IMR-90 (cell line): ENCODE measurements at regions not wholly inside any gene's neighbourhood (a gene's known extent, or its start where the extent isn't known, plus 50 kb on each side); places are given as distances from the start of the nearest gene placed in this dataset.

ENCODE experiments used
- ATAC-seq: fragments of 200-7000 bp; cut with Tn5 transposase; 2 replicates; pipeline ENCODE4 v1.9.1; 2020; ENCODE audit warnings: low read depth, mild to moderate bottlenecking, moderate library complexity
- BruUV-seq: library from RNA; stranded (reverse); fragments of 400-500 nt; replicated peaks from 2 replicates; lab custom pipeline; 2021; lab: Mats Ljungman, UMichigan
- CTCF ChIA-PET: fragments of 300-600 bp; formaldehyde crosslinking; extraction: SDS; loops from one replicate; lab custom pipeline; 2021; ENCODE audit warnings: antibody characterized with exemption; lab: Yijun Ruan, JAX
- POLR2A ChIA-PET: fragments of 300-600 bp; sonication (Branson Sonifier 250); formaldehyde crosslinking; loops from one replicate; lab custom pipeline; 2022; ENCODE audit warnings: antibody characterized with exemption; ENCODE audit not compliant: unreplicated experiment; lab: Charles Lee
- DNase-seq: peaks from one replicate; pipeline ENCODE4 v3.0.0; 2013
- H2AFZ ChIP-seq: replicated peaks from 2 replicates; pipeline ENCODE3; 2013; ENCODE audit warnings: low read length, mild to moderate bottlenecking; ENCODE audit not compliant: poor library complexity
- H2AK5ac ChIP-seq: 2 replicates; pipeline ENCODE4 v1.6.1; 2013; ENCODE audit warnings: low read depth, low read length, inconsistent platforms
- H2AK9ac ChIP-seq: replicated peaks from 2 replicates; pipeline ENCODE3; 2013; ENCODE audit warnings: mild to moderate bottlenecking, low read depth, low read length, moderate library complexity; ENCODE audit not compliant: poor library complexity
- H2BK120ac ChIP-seq: 2 replicates; pipeline ENCODE4 v1.6.1; 2013; ENCODE audit warnings: low read depth, low read length, inconsistent platforms
- H2BK15ac ChIP-seq: 3 replicates; pipeline ENCODE4 v1.6.1; 2013; ENCODE audit warnings: low read depth, low read length, inconsistent platforms
- H2BK20ac ChIP-seq: 2 replicates; pipeline ENCODE4 v1.6.1; 2013; ENCODE audit warnings: low read depth, mild to moderate bottlenecking, inconsistent platforms, low read length, moderate library complexity
- H2BK5ac ChIP-seq: 2 replicates; pipeline ENCODE4 v1.6.1; 2013; ENCODE audit warnings: mild to moderate bottlenecking, low read depth, low read length, inconsistent platforms; ENCODE audit not compliant: poor library complexity, severe bottlenecking
- H3K14ac ChIP-seq: replicated peaks from 2 replicates; pipeline ENCODE4 v1.6.1; 2013; ENCODE audit warnings: low read depth, low read length, inconsistent platforms
- H3K18ac ChIP-seq: 2 replicates; pipeline ENCODE4 v1.6.1; 2013; ENCODE audit warnings: low read depth, low read length, control low read depth
- H3K23ac ChIP-seq: 2 replicates; pipeline ENCODE4 v1.6.1; 2013; ENCODE audit warnings: low read depth, low read length, inconsistent platforms
- H3K27ac ChIP-seq: 2 replicates; pipeline ENCODE4 v1.5.1; 2013; ENCODE audit warnings: mild to moderate bottlenecking, control low read depth, low read length; ENCODE audit not compliant: insufficient read depth
- H3K27me3 ChIP-seq: 2 replicates; pipeline ENCODE4 v1.6.1; 2013; ENCODE audit warnings: low read length; ENCODE audit not compliant: control insufficient read depth, insufficient read depth
- H3K36me3 ChIP-seq: 2 replicates; pipeline ENCODE4 v1.6.1; 2013; ENCODE audit warnings: low read length, mixed read lengths; ENCODE audit not compliant: control insufficient read depth, insufficient read depth
- H3K4ac ChIP-seq: 2 replicates; pipeline ENCODE4 v1.6.1; 2013; ENCODE audit warnings: low read depth, low read length, inconsistent platforms
- H3K4me1 ChIP-seq: 2 replicates; pipeline ENCODE4 v1.6.1; 2013; ENCODE audit warnings: low read length, mixed read lengths; ENCODE audit not compliant: control insufficient read depth, insufficient read depth
- H3K4me2 ChIP-seq: 2 replicates; pipeline ENCODE4 v1.6.1; 2013; ENCODE audit warnings: low read depth, mild to moderate bottlenecking, control low read depth, low read length, moderate library complexity
- H3K4me3 ChIP-seq: 2 replicates; pipeline ENCODE4 v1.5.1; 2013; ENCODE audit warnings: low read depth, mild to moderate bottlenecking, control low read depth, low read length, moderate library complexity; ENCODE audit not compliant: insufficient read depth
- H3K56ac ChIP-seq: 2 replicates; pipeline ENCODE4 v1.6.1; 2013; ENCODE audit warnings: low read length, inconsistent platforms; ENCODE audit not compliant: insufficient read depth; ENCODE audit errors: extremely low read depth
- H3K79me1 ChIP-seq, 2 experiments: 2 replicates each; pipeline ENCODE4 v1.6.1; 2013; ENCODE audit warnings: low read length in 2 of 2, inconsistent platforms in 1 of 2, low read depth in 1 of 2
- H3K9ac ChIP-seq: 2 replicates; pipeline ENCODE4 v1.6.1; 2013; ENCODE audit warnings: low read depth, low read length, control low read depth
- H3K9me1 ChIP-seq: 2 replicates; pipeline ENCODE4 v1.6.1; 2013; ENCODE audit warnings: low read length, inconsistent platforms; ENCODE audit not compliant: insufficient read depth
- H3K9me3 ChIP-seq: 2 replicates; pipeline ENCODE4 v1.6.1; 2013; ENCODE audit warnings: low read length; ENCODE audit not compliant: control insufficient read depth, insufficient read depth
- H4K20me1 ChIP-seq: 2 replicates; pipeline ENCODE4 v1.6.1; 2013; ENCODE audit warnings: low read length, inconsistent platforms; ENCODE audit not compliant: insufficient read depth
- H4K5ac ChIP-seq: 2 replicates; pipeline ENCODE4 v1.6.1; 2013; ENCODE audit warnings: mild to moderate bottlenecking, low read depth, low read length, control low read depth
- H4K8ac ChIP-seq, 2 experiments: 2 replicates each; pipeline ENCODE4 v1.6.1; 2013; ENCODE audit warnings: low read depth in 2 of 2, low read length in 2 of 2, control low read depth in 1 of 2, inconsistent platforms in 1 of 2
- H4K91ac ChIP-seq: 2 replicates; pipeline ENCODE4 v1.6.1; 2013; ENCODE audit warnings: low read depth, low read length, inconsistent platforms; ENCODE audit not compliant: insufficient read depth
- BHLHE40 ChIP-seq: fragments of 150-350 bp; IDR thresholded peaks from 2 replicates; pipeline ENCODE4 v1.6.1; 2016; ENCODE audit warnings: mild to moderate bottlenecking, low read depth, low read length
- CEBPB ChIP-seq: IDR thresholded peaks from 2 replicates; pipeline ENCODE4 v1.6.1; 2012; ENCODE audit warnings: low read depth, low read length, improper control_type of control experiment
- CHD1 ChIP-seq: IDR thresholded peaks from 2 replicates; pipeline ENCODE4 v1.6.1; 2012; ENCODE audit warnings: low read depth, low read length, improper control_type of control experiment
- FOS ChIP-seq: fragments of 150-350 bp; IDR thresholded peaks from 2 replicates; pipeline ENCODE4 v1.6.1; 2016; ENCODE audit warnings: low read depth, low read length
- MAFK ChIP-seq: IDR thresholded peaks from 2 replicates; pipeline ENCODE4 v1.6.1; 2012; ENCODE audit warnings: low read depth, low read length, improper control_type of control experiment
- MAZ ChIP-seq: IDR thresholded peaks from 2 replicates; pipeline ENCODE4 v1.6.1; 2012; ENCODE audit warnings: low read depth, mild to moderate bottlenecking, low read length, improper control_type of control experiment, moderate library complexity, borderline replicate concordance
- MXI1 ChIP-seq: IDR thresholded peaks from 2 replicates; pipeline ENCODE4 v1.6.1; 2012; ENCODE audit warnings: low read depth, mild to moderate bottlenecking, low read length, moderate library complexity, borderline replicate concordance
- NFE2L2 ChIP-seq: fragments of 150-350 bp; IDR thresholded peaks from 2 replicates; pipeline ENCODE4 v1.6.1; 2016; ENCODE audit warnings: low read depth, mild to moderate bottlenecking, low read length
- POLR2A ChIP-seq: IDR thresholded peaks from 2 replicates; pipeline ENCODE4 v1.6.1; 2012; ENCODE audit warnings: mild to moderate bottlenecking, low read depth, low read length
- RAD21 ChIP-seq: IDR thresholded peaks from 2 replicates; pipeline ENCODE4 v1.6.1; 2012; ENCODE audit warnings: low read length, improper control_type of control experiment
- RCOR1 ChIP-seq: IDR thresholded peaks from 2 replicates; pipeline ENCODE4 v1.6.1; 2012; ENCODE audit warnings: mild to moderate bottlenecking, low read length, improper control_type of control experiment; ENCODE audit not compliant: insufficient replicate concordance
- RFX5 ChIP-seq: IDR thresholded peaks from 2 replicates; pipeline ENCODE4 v1.8.0; 2012; ENCODE audit warnings: low read depth, mild to moderate bottlenecking, low read length, moderate library complexity
- WGBS, 2 experiments: methylation state at CpG; one replicate each; pipeline versions ENCODE4 v1.1.5 to v1.1.7; 2013; ENCODE audit warnings: missing lambda C conversion rate in 2 of 2; ENCODE audit not compliant: insufficient read length in 1 of 2; ENCODE audit errors: extremely low coverage in 2 of 2; 5-methylcytosine and 5-hydroxymethylcytosine counted together
- dilution Hi-C: fragments of 300-500 bp; cut with HindIII; formaldehyde crosslinking; loops from one replicate; pipeline ENCODE4 v1.14.3; 2018; ENCODE audit warnings: low sequenced_read_pairs; ENCODE audit not compliant: unreplicated experiment
- in situ Hi-C: fragments of 300-500 bp; cut with MboI; formaldehyde crosslinking; loops from 3 replicates; pipeline ENCODE4 v1.14.3; 2019; ENCODE audit warnings: low sequenced_read_pairs, inconsistent platforms, mixed read lengths
- intact Hi-C: fragments of 100-400 bp; cut with micrococcal nuclease; formaldehyde crosslinking; loops from 2 replicates; pipeline ENCODE4 v1.10.0; 2022
- TF ChIP-seq, protein P1 (sequence below): conservative IDR thresholded peaks from 2 replicates; pipeline ENCODE4 v1.5.1; 2012; ENCODE audit warnings: mild to moderate bottlenecking, low read depth, low read length, improper control_type of control experiment
- TF ChIP-seq, protein P2 (sequence below): fragments of 150-350 bp; IDR thresholded peaks from 2 replicates; pipeline ENCODE4 v1.6.1; 2016; ENCODE audit warnings: low read depth, mild to moderate bottlenecking, low read length, moderate library complexity, borderline replicate concordance
- TF ChIP-seq, protein P3 (sequence below): fragments of 150-350 bp; IDR thresholded peaks from 2 replicates; pipeline ENCODE4 v1.6.1; 2017; ENCODE audit warnings: mild to moderate bottlenecking, antibody characterized with exemption, low read length, low read depth

DNA sequence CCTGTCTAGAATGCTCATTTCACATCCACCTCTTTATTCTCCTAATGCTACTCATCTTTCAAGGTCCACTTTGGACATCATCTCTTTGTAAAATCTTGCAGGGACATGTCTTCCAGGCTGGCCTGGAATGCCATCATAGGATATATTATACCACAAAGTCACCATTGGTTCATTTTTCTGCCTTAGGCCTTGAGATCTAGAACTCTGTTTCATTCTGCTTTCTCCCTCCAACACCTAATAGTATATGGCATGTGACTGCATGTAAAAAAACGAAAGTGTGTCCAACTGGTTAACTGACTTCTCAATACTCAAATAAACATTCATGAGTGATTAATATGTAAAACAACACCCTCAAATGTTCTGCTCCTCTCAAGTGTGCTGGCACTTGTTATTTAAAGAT lies 84.1 kb downstream of the RGS2 start:
- Histone ChIP-seq H3K9ac (no peak overlapping the region), H4K5ac (no peak overlapping the region), H4K8ac (no peak overlapping the region), H4K91ac (no peak overlapping the region), H3K27ac (no peak overlapping the region), H3K36me3 (no peaks in the 10 kb centered on the region), H3K9me3 (no peaks in the 10 kb centered on the region), H3K56ac (no peak overlapping the region), H3K14ac (no peak overlapping the region), H3K4ac (no peak overlapping the region), H3K4me3 (no peak overlapping the region), H2AK9ac (no peak overlapping the region), H2BK15ac (no peak overlapping the region), H2BK120ac (no peak overlapping the region), H3K79me1 (no peaks in the 10 kb centered on the region), H3K23ac (no peak overlapping the region), H2BK5ac (no peak overlapping the region), H3K18ac (no peak overlapping the region), H3K4me2 (no peak overlapping the region), H2AK5ac (no peak overlapping the region), H2AFZ (no peak overlapping the region), H4K20me1 (no peaks in the 10 kb centered on the region), H3K4me1 (no peaks in the 10 kb centered on the region), H3K9me1 (no peaks in the 10 kb centered on the region), H3K27me3 (no peaks in the 10 kb centered on the region), H2BK20ac (no peak overlapping the region)
- no CpG with 5 or more reads among the region's 1 CpG for WGBS, 2 experiments
- TF ChIP-seq CEBPB (no peak), MXI1 (no peak), RFX5 (no peak), POLR2A (no peak), BHLHE40 (no peak), MAZ (no peak), RCOR1 (no peak), FOS (no peak), RAD21 (no peak), MAFK (no peak), NFE2L2 (no peak), CHD1 (no peak)
- TF ChIP-seq, protein P1, sequence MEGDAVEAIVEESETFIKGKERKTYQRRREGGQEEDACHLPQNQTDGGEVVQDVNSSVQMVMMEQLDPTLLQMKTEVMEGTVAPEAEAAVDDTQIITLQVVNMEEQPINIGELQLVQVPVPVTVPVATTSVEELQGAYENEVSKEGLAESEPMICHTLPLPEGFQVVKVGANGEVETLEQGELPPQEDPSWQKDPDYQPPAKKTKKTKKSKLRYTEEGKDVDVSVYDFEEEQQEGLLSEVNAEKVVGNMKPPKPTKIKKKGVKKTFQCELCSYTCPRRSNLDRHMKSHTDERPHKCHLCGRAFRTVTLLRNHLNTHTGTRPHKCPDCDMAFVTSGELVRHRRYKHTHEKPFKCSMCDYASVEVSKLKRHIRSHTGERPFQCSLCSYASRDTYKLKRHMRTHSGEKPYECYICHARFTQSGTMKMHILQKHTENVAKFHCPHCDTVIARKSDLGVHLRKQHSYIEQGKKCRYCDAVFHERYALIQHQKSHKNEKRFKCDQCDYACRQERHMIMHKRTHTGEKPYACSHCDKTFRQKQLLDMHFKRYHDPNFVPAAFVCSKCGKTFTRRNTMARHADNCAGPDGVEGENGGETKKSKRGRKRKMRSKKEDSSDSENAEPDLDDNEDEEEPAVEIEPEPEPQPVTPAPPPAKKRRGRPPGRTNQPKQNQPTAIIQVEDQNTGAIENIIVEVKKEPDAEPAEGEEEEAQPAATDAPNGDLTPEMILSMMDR = no peak
- TF ChIP-seq, protein P2, sequence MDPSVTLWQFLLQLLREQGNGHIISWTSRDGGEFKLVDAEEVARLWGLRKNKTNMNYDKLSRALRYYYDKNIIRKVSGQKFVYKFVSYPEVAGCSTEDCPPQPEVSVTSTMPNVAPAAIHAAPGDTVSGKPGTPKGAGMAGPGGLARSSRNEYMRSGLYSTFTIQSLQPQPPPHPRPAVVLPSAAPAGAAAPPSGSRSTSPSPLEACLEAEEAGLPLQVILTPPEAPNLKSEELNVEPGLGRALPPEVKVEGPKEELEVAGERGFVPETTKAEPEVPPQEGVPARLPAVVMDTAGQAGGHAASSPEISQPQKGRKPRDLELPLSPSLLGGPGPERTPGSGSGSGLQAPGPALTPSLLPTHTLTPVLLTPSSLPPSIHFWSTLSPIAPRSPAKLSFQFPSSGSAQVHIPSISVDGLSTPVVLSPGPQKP = no peak
- TF ChIP-seq, protein P3, sequence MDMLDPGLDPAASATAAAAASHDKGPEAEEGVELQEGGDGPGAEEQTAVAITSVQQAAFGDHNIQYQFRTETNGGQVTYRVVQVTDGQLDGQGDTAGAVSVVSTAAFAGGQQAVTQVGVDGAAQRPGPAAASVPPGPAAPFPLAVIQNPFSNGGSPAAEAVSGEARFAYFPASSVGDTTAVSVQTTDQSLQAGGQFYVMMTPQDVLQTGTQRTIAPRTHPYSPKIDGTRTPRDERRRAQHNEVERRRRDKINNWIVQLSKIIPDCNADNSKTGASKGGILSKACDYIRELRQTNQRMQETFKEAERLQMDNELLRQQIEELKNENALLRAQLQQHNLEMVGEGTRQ = no peak
- in situ Hi-C loops (no loop called here), intact Hi-C loops (no loop called here), dilution Hi-C loops (no loop called here)
- no peak for ATAC-seq
- no peak for DNase-seq
- BruUV-seq = no TSS peak
- POLR2A ChIA-PET = interaction anchor here (0.6 kb wide), 1 partner anchor 14 kb away, joined by 3 read pairs; no protein-coding TSS in a partner anchor
- CTCF ChIA-PET = no interaction called here
